BE2C (cell line): ENCODE measurements at regions not wholly inside any gene's neighbourhood (a gene's known extent, or its start where the extent isn't known, plus 50 kb on each side); places are given as distances from the start of the nearest gene placed in this dataset.
"Not testable (repeated sequence)": the region's sequence is repeated elsewhere in the genome, so short reads cannot be mapped to it uniquely, and the experiment has no call there.

Source experiments
- DNase-seq: peaks from one replicate; pipeline ENCODE4 v3.0.0-alpha.2; 2020
- H3K27me3 ChIP-seq: fragments of 250-450 bp; sonication (Bioruptor Pico); 2 replicates; pipeline ENCODE4 v1.5.1; 2020; ENCODE audit warnings: mild to moderate bottlenecking
- H3K36me3 ChIP-seq: fragments of 250-450 bp; sonication (Bioruptor Pico); 2 replicates; pipeline ENCODE4 v1.5.1; 2020; ENCODE audit warnings: mild to moderate bottlenecking
- H3K4me1 ChIP-seq: fragments of 250-450 bp; sonication (Bioruptor Pico); 2 replicates; pipeline ENCODE4 v1.5.1; 2020
- H3K4me3 ChIP-seq: 2 replicates; pipeline ENCODE4 v1.5.1; 2011; ENCODE audit warnings: low read depth, low read length
- H3K9me3 ChIP-seq: fragments of 250-450 bp; sonication (Bioruptor Pico); 2 replicates; pipeline ENCODE4 v1.5.1; 2020
- TF ChIP-seq, protein P1 (sequence below): IDR thresholded peaks from 2 replicates; pipeline ENCODE4 v1.5.1; 2012; ENCODE audit warnings: mild to moderate bottlenecking, low read depth, low read length

DNA sequence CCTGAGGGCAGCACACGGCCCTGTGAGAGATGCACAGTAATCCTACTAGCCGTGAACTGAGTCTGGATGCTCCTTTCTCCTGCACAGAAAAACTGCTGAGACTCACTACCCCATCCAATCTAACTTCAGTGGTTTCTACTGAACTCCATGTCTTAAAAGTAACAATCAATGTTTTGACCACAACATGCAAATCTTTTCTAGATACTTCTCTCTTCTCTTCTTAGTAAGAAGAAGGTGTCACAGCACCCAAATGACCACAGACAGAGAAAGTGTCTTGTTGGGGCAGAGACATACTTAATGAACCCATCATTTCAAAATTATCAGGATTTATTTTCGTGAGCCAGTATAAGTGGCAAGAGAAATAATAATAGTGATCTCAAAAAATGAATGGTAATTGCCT lies 285.8 kb upstream of the MEF2C start:
- Histone ChIP-seq H3K4me3 (no peak overlapping the region), H3K4me1 (no peaks in the 10 kb centered on the region), H3K36me3 (no peaks in the 10 kb centered on the region), H3K27me3 (no peaks in the 10 kb centered on the region), H3K9me3 (no peaks in the 10 kb centered on the region)
- no peak for DNase-seq
- TF ChIP-seq, protein P1, sequence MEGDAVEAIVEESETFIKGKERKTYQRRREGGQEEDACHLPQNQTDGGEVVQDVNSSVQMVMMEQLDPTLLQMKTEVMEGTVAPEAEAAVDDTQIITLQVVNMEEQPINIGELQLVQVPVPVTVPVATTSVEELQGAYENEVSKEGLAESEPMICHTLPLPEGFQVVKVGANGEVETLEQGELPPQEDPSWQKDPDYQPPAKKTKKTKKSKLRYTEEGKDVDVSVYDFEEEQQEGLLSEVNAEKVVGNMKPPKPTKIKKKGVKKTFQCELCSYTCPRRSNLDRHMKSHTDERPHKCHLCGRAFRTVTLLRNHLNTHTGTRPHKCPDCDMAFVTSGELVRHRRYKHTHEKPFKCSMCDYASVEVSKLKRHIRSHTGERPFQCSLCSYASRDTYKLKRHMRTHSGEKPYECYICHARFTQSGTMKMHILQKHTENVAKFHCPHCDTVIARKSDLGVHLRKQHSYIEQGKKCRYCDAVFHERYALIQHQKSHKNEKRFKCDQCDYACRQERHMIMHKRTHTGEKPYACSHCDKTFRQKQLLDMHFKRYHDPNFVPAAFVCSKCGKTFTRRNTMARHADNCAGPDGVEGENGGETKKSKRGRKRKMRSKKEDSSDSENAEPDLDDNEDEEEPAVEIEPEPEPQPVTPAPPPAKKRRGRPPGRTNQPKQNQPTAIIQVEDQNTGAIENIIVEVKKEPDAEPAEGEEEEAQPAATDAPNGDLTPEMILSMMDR: no peak

DNA sequence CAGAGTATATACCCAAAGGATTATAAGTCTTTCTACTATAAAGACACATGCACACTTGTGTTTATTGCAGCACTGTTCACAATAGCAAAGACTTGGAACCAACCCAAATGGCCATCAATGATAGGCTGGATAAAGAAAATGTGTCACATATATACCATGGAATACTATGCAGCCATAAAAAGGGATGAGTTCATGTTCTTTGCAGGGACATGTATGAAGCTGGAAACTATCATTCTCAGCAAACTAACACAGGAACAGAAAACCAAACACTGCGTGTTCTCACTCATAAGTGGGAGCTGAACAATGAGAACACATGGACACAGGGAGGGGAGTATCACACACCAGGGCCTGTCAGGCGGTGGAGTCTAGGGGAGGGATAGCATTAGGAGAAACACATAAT lies 281.7 kb upstream of the MEF2C start:
- not testable (repeated sequence) for H3K4me1 ChIP-seq, H3K36me3 ChIP-seq, H3K27me3 ChIP-seq, DNase-seq, H3K9me3 ChIP-seq, H3K4me3 ChIP-seq

DNA sequence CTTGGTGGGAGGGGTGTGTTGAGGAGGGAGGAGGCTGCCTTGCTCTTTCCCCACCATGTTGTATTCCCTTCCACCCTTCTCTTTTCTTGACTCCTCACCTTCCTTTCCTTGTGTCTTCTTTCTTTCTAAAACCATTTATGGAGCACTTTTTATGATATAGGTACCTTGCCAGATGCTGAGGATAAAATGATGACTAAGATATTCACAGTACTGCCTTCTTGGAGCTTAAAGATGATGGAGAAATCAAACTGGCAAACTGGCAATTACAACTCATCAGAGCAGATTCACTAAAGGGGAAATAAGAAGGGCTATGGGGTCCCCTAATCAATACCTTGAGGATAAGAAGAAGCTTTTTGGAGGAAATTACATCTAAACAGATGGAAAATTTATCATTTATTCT lies 273.2 kb upstream of the MEF2C start:
- Histone ChIP-seq H3K4me1 (no peaks in the 10 kb centered on the region), H3K4me3 (no peak overlapping the region), H3K9me3 (no peaks in the 10 kb centered on the region), H3K27me3 (no peaks in the 10 kb centered on the region), H3K36me3 (no peaks in the 10 kb centered on the region)
- DNase-seq: no peak
- TF ChIP-seq, protein P1: no peak

- H3K36me3 ChIP-seq: no peaks in the 10 kb centered on the region
- TF ChIP-seq, protein P1: no peak
- no peak for DNase-seq
- H3K4me3 ChIP-seq: no peak overlapping the region
- no peaks in the 10 kb centered on the region for H3K4me1 ChIP-seq
- no peaks in the 10 kb centered on the region for H3K27me3 ChIP-seq
- H3K9me3 ChIP-seq: no peaks in the 10 kb centered on the region; the same call in 1 of the 2 replicates
Observed at GRCh38 chr5:89147031-89147430, 264.0 kb upstream of the MEF2C start.

DNA sequence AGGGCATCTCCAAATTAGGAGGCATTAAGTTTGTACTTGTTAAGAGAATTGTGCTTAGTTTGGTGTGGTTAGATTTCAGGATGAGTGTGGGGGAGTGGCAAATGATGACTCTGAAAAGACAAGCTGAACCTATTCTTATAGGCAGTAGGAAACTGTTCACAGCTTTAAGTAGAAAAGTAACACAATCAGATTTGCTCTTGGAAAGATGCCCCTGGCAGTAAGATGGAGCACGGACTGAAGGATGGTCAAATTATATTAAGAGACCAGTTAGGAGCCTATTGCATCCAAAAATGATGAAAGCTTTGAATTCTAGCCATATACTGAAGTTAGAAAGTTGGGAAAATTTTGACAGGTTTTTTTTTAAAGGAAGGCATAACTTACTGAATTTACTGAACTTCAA lies 254.2 kb upstream of the MEF2C start:
- no peaks in the 10 kb centered on the region for H3K36me3 ChIP-seq
- TF ChIP-seq, protein P1: no peak
- no peaks in the 10 kb centered on the region for H3K9me3 ChIP-seq
- DNase-seq: no peak
- H3K4me3 ChIP-seq: no peak overlapping the region
- H3K27me3 ChIP-seq: peaks cover 4% of the 10 kb centered on the region; the same call in 1 of the 2 replicates
- H3K4me1 ChIP-seq: no peaks in the 10 kb centered on the region

- no peaks in the 10 kb centered on the region for H3K36me3 ChIP-seq
- H3K4me1 ChIP-seq: no peaks in the 10 kb centered on the region
- no peak overlapping the region for H3K4me3 ChIP-seq
- H3K27me3 ChIP-seq: peaks cover 4% of the 10 kb centered on the region; the same call in 1 of the 2 replicates
- H3K9me3 ChIP-seq: no peaks in the 10 kb centered on the region
- TF ChIP-seq, protein P1: no peak
- no peak for DNase-seq
Observed at GRCh38 chr5:89133975-89134374, 251.0 kb upstream of the MEF2C start.

- Histone ChIP-seq H3K27me3 (peaks cover 4% of the 10 kb centered on the region; the same call in 1 of the 2 replicates), H3K36me3 (no peaks in the 10 kb centered on the region), H3K9me3 (no peaks in the 10 kb centered on the region), H3K4me3 (no peak overlapping the region), H3K4me1 (no peaks in the 10 kb centered on the region)
- TF ChIP-seq, protein P1: no peak
- no peak for DNase-seq
Observed at GRCh38 chr5:89133129-89133528, 250.1 kb upstream of the MEF2C start.
